Mesendoderm (in vitro differentiated cells): ENCODE measurements at regions not wholly inside any gene's neighbourhood (a gene's known extent, or its start where the extent isn't known, plus 50 kb on each side); places are given as distances from the start of the nearest gene placed in this dataset.
A peak's percentile ranks its signal among the peaks of the same experiment; 100 is the strongest.

Experiments
- DNase-seq: peaks from one replicate; pipeline ENCODE4 v3.0.0; 2013
- H2AK5ac ChIP-seq: 2 replicates; pipeline ENCODE4 v1.6.1; 2013; ENCODE audit warnings: low read length, inconsistent platforms
- H2BK120ac ChIP-seq: 2 replicates; pipeline ENCODE4 v1.6.1; 2013; ENCODE audit warnings: low read depth, mild to moderate bottlenecking, low read length, moderate library complexity, mixed read lengths
- H2BK15ac ChIP-seq: replicated peaks from 2 replicates; pipeline ENCODE4 v1.6.1; 2013; ENCODE audit warnings: low read depth, mild to moderate bottlenecking, moderate library complexity
- H2BK5ac ChIP-seq: 2 replicates; pipeline ENCODE4 v1.6.1; 2013; ENCODE audit warnings: low read length, inconsistent platforms
- H3K18ac ChIP-seq: 2 replicates; pipeline ENCODE4 v1.6.1; 2013; ENCODE audit warnings: mild to moderate bottlenecking, low read length, mixed read lengths
- H3K23ac ChIP-seq: one replicate; pipeline ENCODE4 v1.6.1; 2013; ENCODE audit warnings: low read length
- H3K27ac ChIP-seq: 2 replicates; pipeline ENCODE4 v1.5.1; 2013; ENCODE audit warnings: low read depth, mild to moderate bottlenecking, inconsistent platforms, low read length, moderate library complexity
- H3K27me3 ChIP-seq: 2 replicates; pipeline ENCODE4 v1.6.1; 2013; ENCODE audit warnings: low read length, control low read depth, mild to moderate bottlenecking, inconsistent platforms; ENCODE audit not compliant: insufficient read depth, poor library complexity
- H3K36me3 ChIP-seq: 2 replicates; pipeline ENCODE4 v1.6.1; 2013; ENCODE audit warnings: low read length, inconsistent platforms; ENCODE audit not compliant: control insufficient read depth, insufficient read depth
- H3K4ac ChIP-seq: one replicate; pipeline ENCODE4 v1.6.1; 2013; ENCODE audit warnings: low read depth, mild to moderate bottlenecking, low read length, moderate library complexity
- H3K4me1 ChIP-seq: 2 replicates; pipeline ENCODE4 v1.6.1; 2013; ENCODE audit warnings: low read depth, low read length, inconsistent platforms; ENCODE audit not compliant: control insufficient read depth
- H3K4me2 ChIP-seq: 2 replicates; pipeline ENCODE4 v1.6.1; 2013; ENCODE audit warnings: low read length
- H3K4me3 ChIP-seq: 2 replicates; pipeline ENCODE4 v1.5.1; 2013; ENCODE audit warnings: mild to moderate bottlenecking, low read length
- H3K56ac ChIP-seq: one replicate; pipeline ENCODE4 v1.6.1; 2013; ENCODE audit warnings: low read length
- H3K79me1 ChIP-seq: 2 replicates; pipeline ENCODE4 v1.6.1; 2013; ENCODE audit warnings: low read length, inconsistent platforms
- H3K79me2 ChIP-seq: 2 replicates; pipeline ENCODE4 v1.6.1; 2013; ENCODE audit warnings: mild to moderate bottlenecking, low read length; ENCODE audit not compliant: control insufficient read depth, insufficient read depth
- H3K9ac ChIP-seq: 2 replicates; pipeline ENCODE4 v1.6.1; 2013; ENCODE audit warnings: low read length, inconsistent platforms
- H4K5ac ChIP-seq: one replicate; pipeline ENCODE4 v1.6.1; 2013; ENCODE audit warnings: low read length
- H4K8ac ChIP-seq: one replicate; pipeline ENCODE4 v1.6.1; 2013; ENCODE audit warnings: low read depth, mild to moderate bottlenecking, control low read depth, low read length, moderate library complexity
- WGBS: extraction: QIAGEN DNeasy Blood & Tissue Kit; methylation state at CpG from one replicate; pipeline ENCODE4 v1.1.7; 2013; ENCODE audit warnings: low lambda C conversion rate, missing lambda C conversion rate; ENCODE audit not compliant: insufficient coverage; ENCODE audit errors: extremely low coverage; 5-methylcytosine and 5-hydroxymethylcytosine counted together

DNA sequence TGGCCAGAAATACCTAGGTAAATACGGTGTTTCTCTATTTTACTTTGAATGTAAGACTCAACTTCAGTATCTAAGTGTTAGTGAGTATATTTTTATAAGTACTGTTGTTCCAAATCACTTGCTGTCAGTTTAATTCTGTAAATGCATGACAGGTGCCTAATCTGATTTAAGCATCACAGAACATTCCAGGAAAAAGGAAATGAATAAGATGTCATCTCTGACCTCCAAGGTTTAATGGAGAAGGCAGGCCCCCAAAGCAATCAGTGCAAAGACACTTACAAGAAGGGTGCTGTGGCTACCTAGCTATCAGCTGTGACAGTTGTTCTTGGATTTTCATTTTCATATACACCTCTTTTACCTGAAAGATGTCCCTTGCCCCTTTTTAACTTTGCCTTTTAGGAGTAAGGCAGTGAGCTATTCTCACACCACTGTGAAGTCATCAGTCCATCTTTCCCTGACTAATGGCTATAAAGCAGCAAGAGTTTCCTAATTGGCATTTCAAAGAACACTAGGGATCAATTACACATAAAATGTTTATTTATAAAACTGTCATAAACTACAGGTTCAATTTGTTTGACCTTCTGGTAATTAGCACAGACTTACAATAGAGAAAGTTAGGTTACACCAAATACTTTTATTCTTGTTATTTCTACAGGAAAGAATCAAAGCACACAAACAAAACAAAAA lies 427.6 kb downstream of the SPRY2 start:
- Histone ChIP-seq H2BK15ac (peak overlapping the region; percentile 8), H3K4me3 (no peak overlapping the region), H3K27me3 (no peaks in the 10 kb centered on the region), H2AK5ac (no peak overlapping the region), H3K56ac (no peak overlapping the region), H3K4me2 (no peak overlapping the region), H3K4me1 (no peaks in the 10 kb centered on the region), H4K8ac (no peak overlapping the region), H3K18ac (no peak overlapping the region), H3K36me3 (no peaks in the 10 kb centered on the region), H3K27ac (no peak overlapping the region), H4K5ac (no peak overlapping the region), H3K9ac (no peak overlapping the region), H3K79me2 (no peaks in the 10 kb centered on the region), H2BK120ac (no peak overlapping the region), H3K79me1 (no peaks in the 10 kb centered on the region), H3K4ac (no peak overlapping the region), H3K23ac (no peak overlapping the region), H2BK5ac (no peak overlapping the region)
- no peak for DNase-seq
- no CpG with 5 or more reads among the region's 1 CpG for WGBS

DNA sequence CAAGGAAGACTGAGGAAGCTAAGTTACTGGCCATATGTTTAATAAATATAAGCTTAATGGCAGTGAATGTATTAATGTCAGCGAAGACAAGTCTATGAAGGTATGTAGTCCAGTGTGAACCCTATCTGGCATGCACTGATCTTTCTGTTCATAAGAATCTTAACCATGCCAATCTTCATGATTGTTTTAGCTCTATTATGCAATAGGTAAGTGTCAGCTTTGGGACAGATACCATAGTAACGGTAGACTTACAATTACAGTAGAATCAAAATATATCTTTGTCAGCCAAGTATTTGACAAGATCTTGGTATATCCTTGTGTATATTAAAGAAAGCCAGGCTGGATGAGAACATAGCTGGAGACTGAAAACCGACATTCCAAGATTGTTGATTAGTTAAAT lies 428.5 kb downstream of the SPRY2 start:
- no peaks in the 10 kb centered on the region for H3K4me1 ChIP-seq
- no peak overlapping the region for H2AK5ac ChIP-seq
- H3K79me2 ChIP-seq = no peaks in the 10 kb centered on the region
- H3K23ac ChIP-seq = no peak overlapping the region
- H3K36me3 ChIP-seq = no peaks in the 10 kb centered on the region
- no peak overlapping the region for H2BK15ac ChIP-seq
- H3K4me2 ChIP-seq = no peak overlapping the region
- no peak overlapping the region for H3K27ac ChIP-seq
- WGBS = no CpG with 5 or more reads among the region's 3 CpGs
- H3K79me1 ChIP-seq = no peaks in the 10 kb centered on the region
- no peak overlapping the region for H3K56ac ChIP-seq
- no peak overlapping the region for H2BK120ac ChIP-seq
- H4K5ac ChIP-seq = no peak overlapping the region
- no peak overlapping the region for H3K18ac ChIP-seq
- H3K4me3 ChIP-seq = no peak overlapping the region
- H2BK5ac ChIP-seq = no peak overlapping the region
- H4K8ac ChIP-seq = no peak overlapping the region
- no peak overlapping the region for H3K9ac ChIP-seq
- no peaks in the 10 kb centered on the region for H3K27me3 ChIP-seq
- no peak overlapping the region for H3K4ac ChIP-seq
- DNase-seq = no peak

DNA sequence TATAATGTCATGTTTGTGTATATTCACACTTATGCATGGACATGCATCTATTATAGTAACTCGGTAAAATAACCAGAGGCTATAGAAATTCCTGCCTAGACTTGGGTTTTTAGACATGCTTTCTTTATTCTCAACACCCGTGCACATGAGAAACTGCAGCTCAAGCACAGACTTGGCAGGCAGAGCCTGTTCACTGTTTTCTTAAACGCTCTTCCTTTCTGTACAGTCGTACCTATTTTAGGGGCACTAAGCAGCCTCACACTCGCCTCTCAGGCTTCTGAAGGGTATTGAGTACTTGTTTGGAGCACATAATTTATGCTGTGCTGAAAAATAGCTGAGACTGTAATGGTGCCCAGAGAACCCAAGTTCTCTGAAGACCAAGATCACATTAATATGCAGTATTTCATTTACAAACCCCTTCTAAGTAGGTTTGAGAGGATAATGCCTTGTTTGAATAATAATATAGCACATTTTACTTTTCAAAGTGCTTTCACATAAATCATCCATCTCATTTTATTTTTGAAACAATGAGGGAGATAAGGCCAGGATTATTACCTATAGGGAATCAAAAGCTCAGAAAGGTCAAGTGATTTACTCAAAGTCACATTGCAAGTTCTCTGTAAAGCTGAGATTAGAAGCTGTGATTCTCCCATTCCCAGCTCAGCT lies 429.9 kb downstream of the SPRY2 start:
- Histone ChIP-seq H3K79me1 (no peaks in the 10 kb centered on the region), H3K4me2 (no peak overlapping the region), H3K9ac (no peak overlapping the region), H2BK15ac (no peak overlapping the region), H3K4me3 (no peak overlapping the region), H2BK5ac (no peak overlapping the region), H3K27me3 (no peaks in the 10 kb centered on the region), H3K36me3 (no peaks in the 10 kb centered on the region), H3K79me2 (no peaks in the 10 kb centered on the region), H4K8ac (peak overlapping the region; percentile 56), H3K4me1 (no peaks in the 10 kb centered on the region), H3K4ac (no peak overlapping the region), H3K56ac (no peak overlapping the region), H3K18ac (peak overlapping the region; percentile 51), H2AK5ac (no peak overlapping the region), H4K5ac (no peak overlapping the region), H2BK120ac (no peak overlapping the region), H3K27ac (no peak overlapping the region), H3K23ac (no peak overlapping the region)
- no CpG with 5 or more reads among the region's 5 CpGs for WGBS
- DNase-seq = no peak

DNA sequence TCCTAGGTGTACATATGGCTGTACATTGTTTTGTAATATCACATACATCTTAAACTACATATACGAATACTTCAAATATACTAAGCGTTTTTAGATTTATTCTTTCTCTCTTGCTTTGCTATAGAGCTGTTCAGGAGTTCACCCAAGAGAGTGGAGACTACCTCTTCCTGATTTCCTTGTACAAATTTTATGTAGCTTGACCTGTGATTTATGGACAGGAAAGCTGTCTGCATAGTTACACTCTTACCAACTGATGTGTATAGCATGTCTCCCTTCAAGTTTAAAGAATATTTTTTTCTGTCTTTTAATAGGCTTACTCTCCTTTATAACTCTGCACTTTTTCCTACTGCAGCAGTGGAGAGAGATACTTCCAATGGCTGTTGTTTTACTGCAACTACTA lies 428.7 kb downstream of the NDFIP2 start:
- Histone ChIP-seq H3K18ac (no peak overlapping the region), H3K4me2 (no peak overlapping the region), H4K5ac (no peak overlapping the region), H4K8ac (no peak overlapping the region), H3K27me3 (no peaks in the 10 kb centered on the region), H3K36me3 (no peaks in the 10 kb centered on the region), H3K79me2 (no peaks in the 10 kb centered on the region), H3K4me3 (no peak overlapping the region), H3K23ac (no peak overlapping the region), H3K9ac (no peak overlapping the region), H2BK120ac (no peak overlapping the region), H3K4me1 (no peaks in the 10 kb centered on the region), H3K56ac (no peak overlapping the region), H3K27ac (no peak overlapping the region), H2AK5ac (no peak overlapping the region), H3K79me1 (no peaks in the 10 kb centered on the region), H2BK15ac (peak overlapping the region; percentile 97), H2BK5ac (no peak overlapping the region), H3K4ac (no peak overlapping the region)
- no CpG with 5 or more reads among the region's 2 CpGs for WGBS
- no peak for DNase-seq

DNA sequence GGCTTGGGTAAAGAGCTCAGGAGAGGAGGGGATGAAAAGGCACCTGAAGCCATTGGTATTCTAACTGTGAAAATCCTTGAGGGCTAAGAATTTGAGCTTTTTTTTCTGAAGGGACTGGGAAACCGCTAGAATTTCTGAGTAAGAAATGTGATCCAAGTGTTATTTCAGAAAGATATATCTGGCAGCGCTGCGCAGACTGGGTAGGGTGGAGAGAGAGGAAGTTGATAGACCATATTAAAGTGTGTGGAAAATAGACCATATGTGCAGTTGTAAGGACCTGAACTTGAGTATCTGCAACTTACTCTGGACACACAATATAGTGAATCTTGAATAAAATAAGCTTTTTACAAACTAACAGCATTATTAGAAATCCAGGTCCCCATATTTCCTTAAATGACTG lies 427.4 kb downstream of the NDFIP2 start:
- Histone ChIP-seq H3K56ac (no peak overlapping the region), H3K27ac (no peak overlapping the region), H3K79me2 (no peaks in the 10 kb centered on the region), H3K4me2 (no peak overlapping the region), H3K4me1 (no peaks in the 10 kb centered on the region), H3K4ac (no peak overlapping the region), H3K18ac (no peak overlapping the region), H3K27me3 (no peaks in the 10 kb centered on the region), H2AK5ac (no peak overlapping the region), H2BK120ac (no peak overlapping the region), H3K79me1 (no peaks in the 10 kb centered on the region), H3K36me3 (no peaks in the 10 kb centered on the region), H3K9ac (no peak overlapping the region), H2BK5ac (no peak overlapping the region), H4K8ac (no peak overlapping the region), H2BK15ac (no peak overlapping the region), H3K23ac (no peak overlapping the region), H4K5ac (no peak overlapping the region), H3K4me3 (no peak overlapping the region)
- WGBS = no CpG with 5 or more reads among the region's 3 CpGs
- DNase-seq = no peak

DNA sequence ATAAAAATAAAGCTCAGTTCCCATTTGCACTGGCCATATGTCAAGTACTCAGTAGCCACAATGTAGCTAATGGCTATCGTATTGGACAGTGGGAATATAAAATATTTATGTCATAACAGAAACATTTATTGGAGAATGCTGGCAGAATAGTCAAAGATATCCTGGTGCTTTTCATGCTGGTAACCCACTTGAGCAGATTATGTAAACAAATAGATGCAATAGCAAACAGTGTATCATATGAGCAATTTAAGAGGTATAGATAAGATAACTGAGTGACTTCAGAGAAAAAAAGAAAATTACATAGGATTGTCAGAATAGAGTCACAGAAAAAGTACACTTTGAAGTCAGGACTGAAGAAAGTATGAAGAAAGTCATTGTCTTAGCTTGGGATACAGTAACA lies 426.6 kb downstream of the NDFIP2 start:
- H2BK5ac ChIP-seq = no peak overlapping the region
- H2BK120ac ChIP-seq = no peak overlapping the region
- no peaks in the 10 kb centered on the region for H3K27me3 ChIP-seq
- no peak overlapping the region for H2AK5ac ChIP-seq
- no peak overlapping the region for H2BK15ac ChIP-seq
- H3K4ac ChIP-seq = no peak overlapping the region
- H3K56ac ChIP-seq = no peak overlapping the region
- no peak for DNase-seq
- no peak overlapping the region for H3K18ac ChIP-seq
- no peak overlapping the region for H3K9ac ChIP-seq
- WGBS = no CpG with 5 or more reads among the region's 1 CpG
- no peaks in the 10 kb centered on the region for H3K4me1 ChIP-seq
- H3K4me3 ChIP-seq = no peak overlapping the region
- no peak overlapping the region for H4K8ac ChIP-seq
- H3K23ac ChIP-seq = no peak overlapping the region
- H3K4me2 ChIP-seq = no peak overlapping the region
- no peaks in the 10 kb centered on the region for H3K36me3 ChIP-seq
- H3K79me1 ChIP-seq = no peaks in the 10 kb centered on the region
- H3K27ac ChIP-seq = no peak overlapping the region
- no peak overlapping the region for H4K5ac ChIP-seq
- H3K79me2 ChIP-seq = no peaks in the 10 kb centered on the region
